ENCODE measurements at regions not wholly inside any gene's neighbourhood (a gene's known extent, or its start where the extent isn't known, plus 50 kb on each side); places are given as distances from the start of the nearest gene placed in this dataset.

- TF ChIP-seq, protein P1, sequence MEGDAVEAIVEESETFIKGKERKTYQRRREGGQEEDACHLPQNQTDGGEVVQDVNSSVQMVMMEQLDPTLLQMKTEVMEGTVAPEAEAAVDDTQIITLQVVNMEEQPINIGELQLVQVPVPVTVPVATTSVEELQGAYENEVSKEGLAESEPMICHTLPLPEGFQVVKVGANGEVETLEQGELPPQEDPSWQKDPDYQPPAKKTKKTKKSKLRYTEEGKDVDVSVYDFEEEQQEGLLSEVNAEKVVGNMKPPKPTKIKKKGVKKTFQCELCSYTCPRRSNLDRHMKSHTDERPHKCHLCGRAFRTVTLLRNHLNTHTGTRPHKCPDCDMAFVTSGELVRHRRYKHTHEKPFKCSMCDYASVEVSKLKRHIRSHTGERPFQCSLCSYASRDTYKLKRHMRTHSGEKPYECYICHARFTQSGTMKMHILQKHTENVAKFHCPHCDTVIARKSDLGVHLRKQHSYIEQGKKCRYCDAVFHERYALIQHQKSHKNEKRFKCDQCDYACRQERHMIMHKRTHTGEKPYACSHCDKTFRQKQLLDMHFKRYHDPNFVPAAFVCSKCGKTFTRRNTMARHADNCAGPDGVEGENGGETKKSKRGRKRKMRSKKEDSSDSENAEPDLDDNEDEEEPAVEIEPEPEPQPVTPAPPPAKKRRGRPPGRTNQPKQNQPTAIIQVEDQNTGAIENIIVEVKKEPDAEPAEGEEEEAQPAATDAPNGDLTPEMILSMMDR (conservative IDR thresholded peaks at IDR 0.05; ENCODE audit: low read length): no peak
- no peak for TF ChIP-seq EZH2phosphoT487 (IDR thresholded peaks at IDR 0.05; ENCODE audit: borderline replicate concordance)
Measured at GRCh38 chr1:95954585-95954984, 720.6 kb downstream of the RWDD3 start.
